ENCODE measurements at regions not wholly inside any gene's neighbourhood (a gene's known extent, or its start where the extent isn't known, plus 50 kb on each side); places are given as distances from the start of the nearest gene placed in this dataset.

DNA sequence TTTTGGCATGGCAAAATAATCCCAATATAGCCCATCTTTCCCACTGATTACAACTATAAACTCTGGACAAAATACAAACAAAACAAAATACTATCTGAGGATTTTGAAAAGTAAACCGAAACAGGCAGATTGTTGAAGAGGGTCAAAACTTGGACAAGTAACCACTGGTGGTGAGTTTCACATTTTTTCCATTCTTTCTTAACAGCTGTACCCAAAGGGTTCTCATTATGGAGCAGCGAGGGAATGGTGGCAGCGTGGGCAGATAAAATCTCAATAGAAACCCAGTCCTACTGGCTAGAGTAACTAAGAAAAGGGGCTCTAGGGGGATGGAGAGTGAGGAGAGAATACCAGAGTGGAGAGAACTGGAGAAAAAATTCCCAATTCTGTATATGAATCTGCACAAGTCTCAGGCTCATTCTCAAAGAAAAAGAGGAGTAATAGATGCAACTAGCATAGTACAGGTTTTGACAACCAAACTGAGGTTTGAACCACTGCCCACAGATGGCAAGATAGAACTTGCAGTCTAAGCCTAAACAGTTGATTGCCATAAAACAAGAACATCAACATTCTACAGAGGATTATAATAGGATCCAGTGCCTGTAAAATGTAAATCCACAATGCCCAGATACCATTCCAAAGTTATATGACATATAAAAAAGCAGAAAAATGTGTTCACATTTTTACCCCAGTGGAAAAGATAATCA is 284.5 kb downstream of the KCNRG start:
- no peak overlapping the region for H3K4me3 ChIP-seq (ENCODE audit: low read depth, low read length)
- DNase-seq (ENCODE audit: low read depth) = no peak
- TF ChIP-seq, protein P1, sequence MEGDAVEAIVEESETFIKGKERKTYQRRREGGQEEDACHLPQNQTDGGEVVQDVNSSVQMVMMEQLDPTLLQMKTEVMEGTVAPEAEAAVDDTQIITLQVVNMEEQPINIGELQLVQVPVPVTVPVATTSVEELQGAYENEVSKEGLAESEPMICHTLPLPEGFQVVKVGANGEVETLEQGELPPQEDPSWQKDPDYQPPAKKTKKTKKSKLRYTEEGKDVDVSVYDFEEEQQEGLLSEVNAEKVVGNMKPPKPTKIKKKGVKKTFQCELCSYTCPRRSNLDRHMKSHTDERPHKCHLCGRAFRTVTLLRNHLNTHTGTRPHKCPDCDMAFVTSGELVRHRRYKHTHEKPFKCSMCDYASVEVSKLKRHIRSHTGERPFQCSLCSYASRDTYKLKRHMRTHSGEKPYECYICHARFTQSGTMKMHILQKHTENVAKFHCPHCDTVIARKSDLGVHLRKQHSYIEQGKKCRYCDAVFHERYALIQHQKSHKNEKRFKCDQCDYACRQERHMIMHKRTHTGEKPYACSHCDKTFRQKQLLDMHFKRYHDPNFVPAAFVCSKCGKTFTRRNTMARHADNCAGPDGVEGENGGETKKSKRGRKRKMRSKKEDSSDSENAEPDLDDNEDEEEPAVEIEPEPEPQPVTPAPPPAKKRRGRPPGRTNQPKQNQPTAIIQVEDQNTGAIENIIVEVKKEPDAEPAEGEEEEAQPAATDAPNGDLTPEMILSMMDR (conservative IDR thresholded peaks at IDR 0.05; ENCODE audit: low read depth, low read length) = no peak

DNA sequence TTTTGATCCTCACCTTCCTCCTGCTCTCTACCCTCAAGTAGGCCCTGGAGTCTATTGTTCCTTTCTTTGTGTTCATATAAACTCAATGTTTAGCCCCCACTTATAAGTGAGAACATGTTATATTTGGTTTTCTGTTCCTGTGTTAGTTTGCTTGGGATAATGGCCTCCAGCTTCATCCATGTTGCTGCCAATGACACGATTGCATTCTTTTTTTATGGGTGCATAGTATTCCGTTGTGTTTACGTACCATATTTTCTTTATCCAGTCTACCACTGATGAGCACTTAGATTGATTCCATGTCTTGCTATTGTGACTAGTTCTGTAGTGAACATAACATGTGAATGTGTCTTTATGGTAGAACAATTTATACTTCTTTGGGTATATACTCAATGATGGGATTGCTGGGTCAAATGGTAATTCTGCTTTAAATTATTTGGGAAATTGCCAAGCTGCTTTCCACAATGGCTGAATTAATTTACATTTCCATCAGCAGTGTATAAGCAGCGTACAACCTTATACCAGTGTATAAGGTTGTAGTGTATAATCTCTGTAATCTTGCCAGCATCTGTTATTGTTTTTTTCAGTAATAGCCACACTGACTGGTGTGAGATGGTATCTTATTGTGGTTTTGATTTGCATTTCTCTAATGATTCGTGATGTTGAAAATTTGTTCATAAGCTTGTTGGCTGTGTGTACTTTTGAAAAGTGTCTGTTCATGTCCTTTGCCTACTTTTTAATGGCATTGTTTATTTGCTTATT is 288.9 kb downstream of the KCNRG start:
- DNase-seq (ENCODE audit: low read depth) = no peak
- TF ChIP-seq, protein P1 (conservative IDR thresholded peaks at IDR 0.05; ENCODE audit: low read depth, low read length) = no peak
- no peak overlapping the region for H3K4me3 ChIP-seq (ENCODE audit: low read depth, low read length)

DNA sequence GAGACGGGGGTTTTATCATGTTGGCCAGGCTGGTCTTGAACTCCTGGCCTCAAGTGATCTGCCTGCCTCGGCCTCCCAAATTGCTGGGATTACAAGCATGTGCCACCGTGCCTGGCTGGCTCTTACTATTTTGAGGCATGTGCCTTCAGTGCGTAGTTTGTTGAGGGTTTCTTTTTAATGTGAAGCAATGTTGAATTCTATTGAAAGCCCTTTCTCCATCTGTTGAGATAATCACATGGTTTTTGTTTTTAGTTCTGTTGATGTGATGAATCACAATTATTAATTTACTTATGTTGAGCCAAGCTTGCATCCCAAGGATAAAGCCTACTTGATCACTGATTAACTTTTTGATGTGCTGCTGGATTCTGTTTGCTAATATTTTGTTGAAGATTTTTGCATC is 290.9 kb downstream of the KCNRG start:
- TF ChIP-seq, protein P1 (conservative IDR thresholded peaks at IDR 0.05; ENCODE audit: low read depth, low read length) = no peak
- H3K4me3 ChIP-seq (ENCODE audit: low read depth, low read length) = no peak overlapping the region
- no peak for DNase-seq (ENCODE audit: low read depth)

DNA sequence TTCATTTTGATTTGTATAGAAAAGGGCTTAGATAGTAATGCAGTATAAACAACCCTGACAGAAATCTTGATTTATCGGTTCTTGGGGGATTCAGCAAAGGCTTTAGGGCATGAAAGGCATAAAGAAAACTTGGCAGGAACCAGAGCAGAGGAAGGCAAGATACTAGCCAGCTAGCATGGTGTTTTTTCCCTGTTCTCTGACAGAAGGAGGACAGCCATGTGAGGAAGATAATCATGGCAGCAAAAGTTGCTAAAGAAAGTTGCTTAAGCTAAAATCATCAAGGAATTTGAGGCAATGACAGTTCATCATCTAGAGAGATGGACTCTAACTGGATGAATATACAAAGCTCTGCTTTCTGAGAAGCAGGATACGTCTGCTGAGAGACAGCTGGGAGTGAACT is 294.1 kb downstream of the KCNRG start:
- TF ChIP-seq, protein P1 (conservative IDR thresholded peaks at IDR 0.05; ENCODE audit: low read depth, low read length) = no peak

GRCh38 chr13:50309882-50310594 is 294.8 kb downstream of the KCNRG start:
- no peak for DNase-seq (ENCODE audit: low read depth)
- TF ChIP-seq, protein P1 (conservative IDR thresholded peaks at IDR 0.05; ENCODE audit: low read depth, low read length) = no peak
- H3K4me3 ChIP-seq (ENCODE audit: low read depth, low read length) = no peak overlapping the region

More for the DNA sequence above, 294.1 kb downstream of the KCNRG start:
- no peak for DNase-seq (ENCODE audit: low read depth)
- H3K4me3 ChIP-seq (ENCODE audit: low read depth, low read length) = no peak overlapping the region

GRCh38 chr13:50310734-50311133 is 295.5 kb downstream of the KCNRG start:
- TF ChIP-seq, protein P1 (conservative IDR thresholded peaks at IDR 0.05; ENCODE audit: low read depth, low read length) = no peak
- H3K4me3 ChIP-seq (ENCODE audit: low read depth, low read length) = no peak overlapping the region
- no peak for DNase-seq (ENCODE audit: low read depth)

Measured in epithelial cell of proximal tubule (primary cell).